ENCODE measurements at regions not wholly inside any gene's neighbourhood (a gene's known extent, or its start where the extent isn't known, plus 50 kb on each side); places are given as distances from the start of the nearest gene placed in this dataset.

- no peak for DNase-seq
Observed at GRCh38 chr4:107220976-107221375, 184.9 kb upstream of the DKK2 start.

DNA sequence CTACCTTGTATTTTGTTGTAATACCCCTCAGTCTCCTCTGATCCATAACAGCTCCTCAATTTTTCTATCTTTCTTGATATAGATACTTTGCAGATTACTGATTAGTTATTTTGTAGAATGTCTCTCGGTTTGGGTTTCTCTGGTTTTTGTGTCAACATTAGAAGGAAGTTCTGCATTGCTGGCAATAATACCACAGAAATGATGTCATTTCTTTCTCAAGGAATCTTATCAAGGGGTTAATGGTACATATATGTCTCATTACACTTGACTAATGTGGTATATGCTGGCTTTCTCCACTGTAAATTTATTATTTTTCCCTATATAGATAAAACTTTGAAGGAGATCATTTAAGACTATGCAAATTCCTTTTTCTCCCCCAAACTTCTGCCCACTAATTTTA is 183.6 kb upstream of the DKK2 start:
- no peak for DNase-seq

GRCh38 chr4:107216379-107216778 is 180.3 kb upstream of the DKK2 start:
- DNase-seq = no peak

DNA sequence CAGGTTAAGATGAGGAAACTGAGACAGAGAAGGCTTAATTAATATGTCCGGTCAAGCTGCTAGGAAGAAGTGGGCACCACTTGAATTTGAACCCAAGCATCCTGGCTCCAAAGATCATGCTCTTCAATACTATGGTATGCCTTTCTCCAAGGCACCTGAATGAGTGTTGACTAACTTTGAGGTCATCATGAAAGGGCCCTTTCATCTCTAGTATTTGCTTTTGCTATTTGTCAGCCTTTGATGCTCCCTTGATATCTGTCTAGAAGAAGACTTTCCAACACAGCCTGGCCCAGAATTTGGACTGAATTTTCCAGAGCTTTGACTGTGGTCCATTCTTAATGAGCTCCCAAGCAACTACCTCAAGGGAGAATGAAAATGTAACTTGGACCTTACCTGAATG is 179.1 kb upstream of the DKK2 start:
- no peak for DNase-seq

- DNase-seq = no peak
Observed at GRCh38 chr4:107213880-107214279, 177.8 kb upstream of the DKK2 start.

GRCh38 chr4:107213410-107213809 is 177.3 kb upstream of the DKK2 start:
- no peak for DNase-seq

GRCh38 chr4:107212565-107212964 is 176.5 kb upstream of the DKK2 start:
- no peak for DNase-seq

DNA sequence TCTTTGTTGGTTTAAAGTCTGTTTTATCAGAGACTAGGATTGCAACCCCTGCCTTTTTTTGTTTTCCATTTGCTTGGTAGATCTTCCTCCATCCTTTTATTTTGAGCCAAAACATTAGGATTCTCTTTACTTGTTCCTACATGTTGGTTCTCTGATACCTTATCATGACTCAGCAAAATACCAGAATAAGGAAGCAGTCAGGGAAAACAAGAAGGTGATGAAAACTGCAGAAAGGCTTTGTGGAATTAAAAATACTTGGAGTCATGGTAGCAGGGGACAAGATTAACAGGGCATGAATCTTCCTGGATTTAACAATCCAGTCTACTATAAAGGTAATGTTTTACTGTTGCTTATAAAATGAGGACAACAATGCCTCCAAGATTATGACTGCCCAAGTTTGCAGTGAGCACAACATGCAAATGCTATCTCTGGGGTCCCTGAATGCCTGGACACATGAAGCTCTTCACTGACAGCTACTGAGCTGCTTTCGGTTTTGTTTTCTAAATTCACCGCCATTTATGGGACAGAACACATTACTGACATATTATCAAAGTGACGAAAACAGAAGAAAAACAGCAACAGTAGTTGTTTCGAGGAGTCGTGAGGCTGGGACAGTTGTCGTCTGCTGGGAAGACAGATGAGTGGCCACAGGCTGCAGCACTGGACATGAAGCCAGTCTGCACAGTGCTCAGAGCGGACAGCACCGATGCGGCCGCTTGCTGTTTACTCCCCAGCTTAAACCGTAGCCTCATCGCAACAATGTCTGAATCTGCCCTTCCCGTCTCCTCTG is 174.5 kb upstream of the DKK2 start:
- peak; percentile 21 for DNase-seq

DNA sequence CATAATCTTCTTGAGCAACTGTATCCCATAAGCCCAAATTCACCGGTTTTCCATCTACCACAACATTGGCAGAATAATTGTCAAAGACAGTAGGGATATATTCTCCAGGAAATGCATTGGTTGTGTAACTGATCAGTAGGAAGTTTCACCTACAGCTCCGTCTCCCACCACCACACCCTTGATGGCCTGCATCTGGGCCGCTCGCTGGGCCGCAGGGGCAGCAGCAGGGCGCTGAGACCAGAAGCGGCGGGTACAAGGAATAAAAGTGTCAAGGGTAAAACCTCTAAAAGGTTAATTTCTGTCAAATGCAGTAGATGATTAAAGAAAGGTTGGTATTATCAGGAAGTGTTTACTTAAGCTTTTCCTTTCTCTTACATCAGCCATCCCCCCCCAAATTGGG is 167.6 kb upstream of the DKK2 start:
- DNase-seq = no peak

DNA sequence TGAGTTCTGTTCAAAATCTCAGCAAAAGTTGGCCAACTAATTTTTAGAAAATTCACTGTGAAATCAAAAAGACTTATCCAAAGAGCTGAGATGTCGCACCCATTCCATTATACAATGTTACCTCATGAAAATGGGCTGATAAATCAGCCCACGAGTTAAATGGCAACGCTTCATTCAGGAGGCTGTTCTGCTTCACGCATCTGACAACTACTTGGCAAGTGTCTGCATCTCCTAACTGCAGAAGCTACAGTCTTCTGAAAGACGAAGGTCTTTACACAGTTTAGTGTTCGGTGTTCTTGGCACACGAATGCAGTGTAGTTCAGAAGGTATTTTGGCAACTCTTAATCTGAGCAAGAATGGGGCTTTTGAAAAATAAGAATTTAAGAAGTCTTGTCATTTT is 166.6 kb upstream of the DKK2 start:
- DNase-seq = no peak

GRCh38 chr4:107197121-107197520 is 161.0 kb upstream of the DKK2 start:
- DNase-seq = no peak

DNA sequence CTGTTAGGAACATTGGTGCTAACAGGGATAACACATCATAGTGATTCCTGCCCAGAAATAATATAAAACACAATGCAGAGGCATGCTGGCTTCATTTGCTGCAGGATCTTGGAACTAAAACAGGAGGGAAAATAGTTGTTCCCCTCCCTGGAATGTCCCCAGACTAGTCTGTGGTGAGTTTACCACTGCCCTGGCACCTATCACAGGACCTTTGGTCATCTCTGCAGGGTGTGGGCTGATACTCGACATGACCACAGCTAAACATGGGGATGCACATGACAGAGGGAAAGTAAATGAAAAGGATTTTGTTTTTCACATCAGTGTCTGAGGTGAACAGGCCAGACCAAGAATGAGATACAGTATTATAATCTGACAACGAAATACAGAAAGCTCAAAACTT is 160.2 kb upstream of the DKK2 start:
- DNase-seq = no peak

DNA sequence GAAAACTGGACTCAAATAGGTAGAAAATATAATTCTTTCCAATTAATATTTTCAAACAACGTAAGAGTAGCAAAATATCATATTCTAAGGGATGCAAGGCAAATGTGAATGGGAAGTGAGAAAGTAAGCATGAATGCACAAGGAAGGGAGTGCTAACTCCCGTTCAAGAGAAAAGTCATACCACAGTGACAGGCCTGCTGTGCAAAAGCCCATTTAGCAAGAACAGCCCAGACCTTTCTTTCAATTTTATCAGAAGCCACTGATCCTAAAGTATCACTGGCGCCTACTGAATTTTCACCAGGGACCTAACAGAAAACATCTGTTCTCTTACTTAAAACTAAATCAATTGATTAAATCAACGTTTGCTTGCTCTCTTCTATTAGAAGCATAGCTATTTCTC is 157.9 kb upstream of the DKK2 start:
- DNase-seq = no peak

DNA sequence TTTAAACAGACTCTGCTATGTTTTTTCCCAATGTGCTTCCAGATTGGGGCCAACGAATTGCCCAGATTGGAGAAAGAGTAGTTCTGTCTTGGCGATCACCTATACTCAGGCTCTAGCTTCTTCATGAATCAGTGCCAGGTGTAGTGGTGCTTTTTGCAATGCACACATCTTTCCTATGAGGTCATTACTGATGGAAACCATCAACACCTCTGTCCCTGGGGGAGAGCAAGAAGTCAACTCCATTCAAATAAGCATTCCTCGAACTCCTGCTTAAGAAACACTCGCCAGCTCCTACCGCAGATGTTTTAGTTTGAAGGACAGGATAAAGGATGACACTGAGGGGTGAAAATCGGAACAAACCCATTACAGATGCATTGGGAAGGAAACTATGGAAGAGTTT is 156.5 kb upstream of the DKK2 start:
- peak; percentile 19 for DNase-seq

- no peak for DNase-seq
Observed at GRCh38 chr4:107187091-107187490, 151.0 kb upstream of the DKK2 start.

- peak; percentile 29 for DNase-seq
Observed at GRCh38 chr4:107183155-107183774, 147.2 kb upstream of the DKK2 start.

DNA sequence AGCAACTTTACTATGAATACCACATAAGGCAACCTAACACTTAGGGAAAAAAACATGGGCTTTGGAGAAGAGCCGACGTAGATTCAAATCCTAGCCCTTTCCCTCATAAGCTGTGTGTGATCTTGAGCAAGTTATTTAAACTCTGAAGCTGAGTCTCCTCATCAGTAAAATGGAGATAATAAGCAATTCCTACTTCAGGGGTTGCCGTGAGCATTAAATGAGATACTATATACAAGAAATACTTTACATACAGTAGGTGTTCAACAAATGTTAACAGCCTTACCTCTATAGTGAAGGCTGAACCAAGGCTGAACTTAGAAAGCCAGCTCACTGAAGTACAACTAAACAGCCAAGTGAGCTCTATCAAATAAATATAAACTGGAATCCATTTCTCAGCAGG is 146.2 kb upstream of the DKK2 start:
- no peak for DNase-seq

GRCh38 chr4:107166873-107167450 is 130.8 kb upstream of the DKK2 start:
- no peak for DNase-seq

- DNase-seq = no peak
Observed at GRCh38 chr4:107166181-107166580, 130.1 kb upstream of the DKK2 start.

DNA sequence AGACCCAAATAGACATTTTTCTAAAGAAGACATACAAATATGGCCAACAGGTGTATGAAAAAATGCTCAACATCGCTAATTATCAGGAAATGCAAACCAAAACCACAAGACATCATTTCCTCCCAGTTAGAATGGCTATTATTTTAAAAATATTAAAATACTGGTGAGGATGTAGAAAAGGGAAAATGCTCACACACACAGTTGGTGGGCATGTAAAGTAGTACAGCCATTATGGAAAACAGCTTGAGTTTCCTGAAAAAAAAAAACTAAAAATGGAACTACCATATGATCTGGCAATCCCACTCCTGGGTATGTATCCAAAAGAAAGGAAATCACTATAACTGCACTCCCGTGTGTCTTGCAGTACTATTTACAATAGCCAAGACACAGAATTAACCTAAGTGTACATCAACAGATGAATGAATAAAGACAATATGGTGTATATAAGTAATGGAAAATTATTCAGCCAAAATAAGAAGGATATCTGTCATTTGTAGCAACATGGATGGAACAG is 128.9 kb upstream of the DKK2 start:
- no peak for DNase-seq

DNA sequence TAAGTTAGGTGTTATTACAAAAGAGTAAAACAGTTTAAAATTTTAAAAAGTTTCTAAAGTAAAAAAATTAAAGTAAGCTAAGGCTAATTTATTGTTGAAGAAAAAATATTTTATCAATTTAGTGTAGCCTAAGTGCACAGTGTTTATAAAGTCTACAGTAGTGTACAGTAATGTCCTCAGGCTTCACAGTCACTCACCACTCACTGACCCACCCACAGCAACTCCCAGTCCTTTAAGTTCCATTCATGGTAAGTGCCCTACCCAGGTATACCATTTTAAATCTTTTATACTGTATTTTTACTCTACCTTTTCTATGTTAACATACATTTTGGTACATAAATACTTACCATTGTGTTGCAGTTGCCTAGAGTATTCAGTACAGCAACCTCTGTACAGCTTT is 120.3 kb upstream of the DKK2 start:
- no peak for DNase-seq

DNA sequence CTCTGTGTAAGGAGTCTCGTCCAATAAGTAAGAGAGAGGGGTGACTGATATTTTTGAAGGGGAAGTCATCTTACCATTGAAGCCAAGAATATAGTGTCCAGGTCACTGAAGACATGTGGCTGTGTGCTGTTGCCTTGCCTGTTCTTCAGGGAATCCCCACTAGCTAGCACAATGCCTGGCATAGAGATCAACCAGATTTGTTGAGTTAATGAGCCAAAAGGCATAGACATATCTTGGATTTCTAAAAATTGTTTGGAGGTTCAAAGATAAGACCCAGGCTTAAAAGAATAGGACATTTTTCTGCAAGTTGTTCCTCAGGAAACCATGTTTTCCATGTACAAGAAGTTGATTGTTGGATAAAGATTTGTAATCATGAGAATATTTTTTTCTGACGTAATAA is 119.3 kb upstream of the DKK2 start:
- DNase-seq = no peak

DNA sequence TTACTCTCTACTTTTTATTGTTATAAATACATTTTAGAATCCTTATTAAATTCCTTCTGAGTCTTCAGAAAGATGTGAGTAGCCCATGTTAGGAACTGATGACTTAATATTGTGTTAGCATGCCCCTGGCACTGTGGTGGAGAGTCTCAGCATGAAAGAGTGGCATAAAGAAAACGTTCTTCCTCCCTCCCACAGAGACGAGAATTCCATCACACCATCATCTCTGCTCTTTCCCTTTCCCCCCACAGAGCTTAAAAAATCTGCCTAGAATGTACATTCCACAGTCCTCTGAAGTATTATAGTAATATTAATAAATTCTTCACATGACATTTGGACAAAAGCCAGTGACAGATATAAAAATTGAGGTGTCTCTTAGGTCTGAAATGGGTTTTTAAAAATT is 117.8 kb upstream of the DKK2 start:
- no peak for DNase-seq

DNA sequence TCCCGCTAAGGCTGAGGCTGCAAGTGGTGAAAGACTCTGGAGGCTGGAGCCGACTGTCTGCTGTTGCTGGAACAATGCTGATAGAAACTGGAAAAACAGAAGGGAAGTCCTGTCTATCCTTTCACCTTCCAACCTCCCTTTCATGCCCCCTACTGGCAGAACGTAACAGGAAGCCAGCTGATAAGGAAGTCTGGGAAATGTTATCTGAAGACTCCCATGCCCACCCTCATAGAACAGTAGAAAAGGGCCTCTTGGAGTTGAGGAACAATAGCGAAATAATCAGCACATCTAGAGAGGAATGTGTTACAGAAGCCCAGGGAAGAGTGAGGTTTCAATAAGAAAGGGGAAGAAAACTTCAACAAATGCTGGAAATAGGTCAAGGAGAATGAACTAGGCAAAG is 117.1 kb upstream of the DKK2 start:
- DNase-seq = no peak
